HG03103 (cell line): ENCODE measurements at regions not wholly inside any gene's neighbourhood (a gene's known extent, or its start where the extent isn't known, plus 50 kb on each side); places are given as distances from the start of the nearest gene placed in this dataset.
A peak's percentile ranks its signal among the peaks of the same experiment; 100 is the strongest.

ENCODE experiments used
- ATAC-seq: cut with Tn5 transposase; IDR thresholded peaks from one replicate; pipeline ENCODE4 v1.9.1; 2021; ENCODE audit warnings: low read depth; ENCODE audit not compliant: unreplicated experiment

DNA sequence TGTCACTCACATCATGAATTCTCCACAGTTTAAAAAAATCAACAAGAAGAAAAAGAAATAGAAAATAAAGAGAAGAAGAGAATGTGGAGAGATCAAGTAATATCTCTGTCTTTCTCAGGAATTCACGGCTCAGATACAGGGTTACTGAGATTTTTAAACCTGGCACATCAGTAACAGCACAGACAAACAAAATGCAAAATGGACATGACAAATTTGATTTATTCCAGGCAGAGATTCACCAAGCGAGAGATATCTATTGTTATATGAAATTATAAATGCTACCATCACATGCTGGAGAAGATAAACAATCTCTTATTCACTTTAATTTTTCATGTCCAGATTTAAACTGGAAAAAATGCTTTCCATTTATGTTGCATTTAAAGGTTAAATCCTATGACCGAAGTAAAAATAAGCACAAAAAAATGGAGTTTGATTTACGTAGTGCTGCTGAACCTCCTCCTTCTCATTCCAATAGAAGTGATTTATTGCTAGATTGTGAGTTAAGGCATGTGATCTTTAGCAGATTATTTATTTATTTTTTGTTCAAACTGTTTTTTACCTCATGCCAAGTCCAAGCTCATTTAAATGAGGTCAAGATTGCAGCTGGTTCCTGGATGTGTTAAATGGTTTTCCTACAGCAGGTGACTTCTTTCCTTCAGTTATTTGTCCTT is 926.4 kb downstream of the MAT2B start:
- ATAC-seq = no peak

DNA sequence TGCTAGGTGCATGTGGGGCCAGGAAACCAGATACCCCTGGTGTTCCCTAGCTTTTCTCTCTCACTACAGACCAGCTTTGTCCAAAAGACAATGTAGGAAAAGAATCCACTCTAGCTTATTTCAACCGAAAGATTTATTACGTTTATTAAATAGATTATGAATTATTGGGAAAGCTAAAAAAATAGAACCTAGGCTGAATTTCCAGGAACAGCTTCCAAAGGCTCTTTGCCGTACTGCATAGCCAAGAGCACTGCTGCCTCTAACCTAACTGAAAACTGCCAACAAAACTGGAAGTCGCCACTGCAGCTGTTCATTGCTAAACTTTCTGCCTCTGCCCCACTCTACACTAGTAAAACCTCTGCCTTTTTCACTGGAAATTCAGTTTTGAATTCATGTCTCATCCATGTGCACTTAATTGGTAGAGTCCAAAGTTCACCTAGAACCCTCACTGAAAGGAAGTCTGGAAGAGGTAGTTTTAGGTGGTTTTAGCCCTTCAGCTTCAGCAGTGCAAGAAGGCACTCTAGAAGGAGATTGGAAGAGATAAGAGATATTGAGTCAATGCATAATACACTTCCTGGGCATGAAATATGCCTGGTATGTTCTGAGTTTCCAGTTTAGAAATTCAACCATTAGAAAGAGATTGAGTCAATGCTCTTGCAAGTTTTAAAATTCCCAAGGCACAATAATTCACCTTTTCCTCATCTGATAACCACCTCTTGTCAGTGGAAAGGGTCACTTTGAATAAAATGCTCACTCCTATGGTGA is 927.9 kb downstream of the MAT2B start:
- no peak for ATAC-seq

DNA sequence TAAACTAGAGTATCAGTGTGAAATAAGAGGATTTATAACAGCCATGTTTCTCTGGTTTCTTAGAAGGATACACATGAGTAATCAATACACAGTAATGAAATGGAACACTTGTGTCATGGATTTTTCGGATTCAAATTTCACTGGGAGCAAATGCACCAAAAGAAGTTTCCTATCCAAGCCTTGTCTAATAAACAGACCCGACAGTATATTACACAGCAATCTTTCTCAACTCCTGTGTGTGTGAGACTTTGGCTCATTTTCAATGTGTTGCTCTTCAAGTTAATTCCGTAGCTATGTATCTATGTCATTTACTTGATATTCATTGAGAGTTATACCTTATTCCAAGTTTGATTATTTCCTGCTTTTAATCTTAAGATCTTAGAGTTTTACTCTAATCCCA is 930.2 kb downstream of the MAT2B start:
- ATAC-seq = no peak

GRCh38 chr5:164439799-164440198 is 934.4 kb downstream of the MAT2B start:
- ATAC-seq = no peak

GRCh38 chr5:164449460-164449859 is 944.0 kb downstream of the MAT2B start:
- ATAC-seq = no peak

GRCh38 chr5:164466033-164466432 is 960.6 kb downstream of the MAT2B start:
- no peak for ATAC-seq

- no peak for ATAC-seq
These were observed 964.9 kb downstream of the MAT2B start for GRCh38 chr5:164470312-164470711.

DNA sequence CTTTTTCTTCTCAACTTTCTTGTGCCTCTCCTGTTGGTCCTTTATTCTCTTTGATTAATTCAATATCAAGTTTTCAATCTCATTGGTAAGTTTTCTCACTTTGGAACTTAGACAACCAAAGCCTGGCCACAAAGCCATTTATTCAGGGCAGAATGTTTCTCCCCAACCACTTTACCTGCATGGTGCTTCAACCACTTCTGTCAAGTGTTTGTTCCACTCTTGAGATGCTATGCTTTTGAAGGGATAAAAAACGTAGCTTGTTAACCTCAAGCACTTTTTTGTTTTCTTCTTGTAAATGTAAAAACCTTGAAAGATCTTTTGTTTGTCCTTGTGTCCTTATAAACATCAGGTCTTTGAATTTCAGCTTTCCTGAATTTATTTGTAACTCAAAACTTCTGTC is 966.7 kb downstream of the MAT2B start:
- ATAC-seq = no peak

GRCh38 chr5:164475339-164475977 is 970.0 kb downstream of the MAT2B start:
- no peak for ATAC-seq

DNA sequence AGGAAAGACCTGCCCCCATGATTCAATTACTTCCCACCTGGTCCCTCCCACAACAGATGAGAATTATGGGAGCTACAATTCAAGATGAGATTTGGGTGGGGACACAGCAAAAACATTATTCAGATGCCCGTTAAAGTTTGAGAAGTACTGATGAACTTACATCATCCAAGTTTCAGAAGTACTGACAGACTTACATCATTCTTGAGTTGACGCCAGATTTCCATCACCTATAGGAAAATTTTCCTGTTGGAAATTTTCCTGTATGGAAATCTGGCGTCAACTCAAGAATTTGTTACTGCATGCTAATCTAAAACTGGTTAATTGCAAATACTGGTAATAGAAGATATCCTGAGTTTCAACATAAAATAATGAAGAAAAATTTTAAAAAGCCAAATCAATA is 975.9 kb downstream of the MAT2B start:
- ATAC-seq = no peak

DNA sequence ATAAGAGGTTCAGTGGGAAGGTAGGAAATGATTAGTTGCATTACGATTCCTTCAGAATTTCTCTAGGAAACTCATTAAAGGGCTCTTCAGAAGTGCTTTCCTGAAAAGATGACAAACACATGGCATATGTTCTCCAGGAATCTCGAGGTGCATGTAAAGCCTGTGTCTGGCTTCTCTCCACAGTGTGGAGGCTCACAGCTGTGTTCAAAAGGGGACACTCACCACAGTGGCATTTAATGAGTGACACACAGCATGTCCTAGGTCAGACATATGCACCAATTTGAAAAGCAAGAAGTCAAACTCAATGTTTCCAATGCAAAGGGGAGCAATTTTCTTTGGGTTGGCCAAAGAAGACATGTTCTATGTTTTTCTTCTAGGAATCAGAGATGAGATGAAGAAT is 976.9 kb downstream of the MAT2B start:
- no peak for ATAC-seq

DNA sequence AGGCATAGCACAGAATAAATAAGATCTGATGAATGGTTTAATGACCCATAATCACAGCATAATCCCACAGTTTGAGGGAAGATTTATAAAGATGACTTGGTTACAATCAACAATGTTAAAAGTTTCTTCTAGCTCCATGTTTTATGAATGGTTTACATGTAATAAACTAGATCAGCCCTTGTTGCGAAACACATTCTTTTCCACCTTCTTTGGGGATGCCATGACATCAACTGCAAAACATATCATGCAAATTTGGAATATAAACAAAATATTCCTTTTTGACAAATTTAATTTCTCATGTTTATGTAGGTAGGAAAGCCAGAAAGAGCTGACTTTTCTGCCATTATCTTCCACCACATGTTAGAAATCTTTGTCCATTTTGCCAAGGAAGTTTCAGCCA is 979.5 kb downstream of the MAT2B start:
- ATAC-seq = no peak

DNA sequence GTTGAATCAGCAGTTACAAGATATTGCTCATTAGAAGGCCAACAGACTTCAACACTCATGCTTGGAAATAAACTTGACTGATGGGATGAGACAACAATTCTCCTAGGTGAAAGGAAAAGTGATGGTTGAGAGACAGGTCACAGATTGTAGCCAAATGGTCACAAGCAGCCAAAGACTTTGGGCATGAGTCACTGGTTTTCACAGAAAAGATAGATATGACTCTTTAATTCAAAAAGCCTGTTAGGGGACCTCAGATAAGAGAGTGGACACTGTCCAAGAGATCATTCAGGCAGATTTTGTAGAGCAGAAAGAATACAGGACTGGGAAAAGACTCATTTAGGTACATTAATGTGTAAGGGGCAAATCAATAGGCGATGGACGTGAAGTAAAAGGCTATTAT is 982.5 kb downstream of the MAT2B start:
- ATAC-seq = no peak

DNA sequence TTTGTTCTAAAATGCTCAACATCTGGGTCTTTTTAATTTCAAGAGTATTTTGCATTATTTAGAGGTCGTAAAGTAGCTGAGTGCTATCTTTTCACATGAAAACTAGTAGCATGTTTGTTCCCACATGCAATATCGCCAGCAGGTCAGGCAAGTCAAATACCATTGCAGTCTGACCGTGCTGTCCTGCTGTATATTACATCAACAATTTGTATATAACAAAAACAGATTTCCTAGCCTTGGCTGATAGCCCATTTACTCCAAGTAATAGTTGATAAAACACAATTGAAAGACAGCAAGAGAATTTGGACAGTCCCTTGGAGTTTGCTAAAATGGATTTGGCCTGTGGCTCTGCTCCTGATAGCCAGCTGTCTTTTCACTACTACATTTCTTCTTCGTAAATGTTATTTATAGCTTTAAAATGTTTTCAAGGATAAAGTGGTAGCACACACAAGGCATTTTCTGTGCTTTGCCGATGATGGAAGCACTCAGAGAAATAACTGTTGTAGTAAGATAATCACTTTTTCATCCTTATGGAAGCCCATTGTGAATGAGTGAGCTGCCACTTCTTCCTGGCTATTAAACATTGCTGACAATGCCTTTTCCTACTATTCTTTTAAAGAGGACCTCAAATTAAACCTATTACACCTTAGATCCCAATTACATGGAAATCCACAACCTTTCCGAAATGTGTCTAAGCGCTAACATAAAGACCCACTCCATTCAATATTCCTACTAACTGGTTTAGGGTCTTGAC is 992.1 kb downstream of the MAT2B start:
- ATAC-seq = no peak

- ATAC-seq = no peak
These were observed 993.0 kb downstream of the MAT2B start for GRCh38 chr5:164498438-164498837.

DNA sequence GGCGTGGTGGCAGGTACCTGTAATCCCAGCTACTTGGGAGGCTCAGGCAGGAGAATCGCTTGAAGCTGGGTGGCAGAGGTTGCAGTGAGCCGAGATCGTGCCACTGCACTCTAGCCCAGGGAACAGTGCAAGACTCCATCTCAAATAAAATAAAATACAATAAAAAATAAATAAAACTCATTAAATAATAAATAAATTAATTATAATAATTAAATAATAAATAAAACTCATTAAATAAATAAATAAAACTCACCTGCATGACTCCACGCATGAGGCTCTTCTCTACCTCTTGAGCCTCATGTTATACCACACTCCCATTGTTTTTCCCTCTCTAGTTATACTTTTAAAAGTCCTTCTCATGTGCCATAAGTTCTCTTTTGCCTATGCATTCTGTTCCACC is 995.4 kb downstream of the MAT2B start:
- ATAC-seq = no peak

DNA sequence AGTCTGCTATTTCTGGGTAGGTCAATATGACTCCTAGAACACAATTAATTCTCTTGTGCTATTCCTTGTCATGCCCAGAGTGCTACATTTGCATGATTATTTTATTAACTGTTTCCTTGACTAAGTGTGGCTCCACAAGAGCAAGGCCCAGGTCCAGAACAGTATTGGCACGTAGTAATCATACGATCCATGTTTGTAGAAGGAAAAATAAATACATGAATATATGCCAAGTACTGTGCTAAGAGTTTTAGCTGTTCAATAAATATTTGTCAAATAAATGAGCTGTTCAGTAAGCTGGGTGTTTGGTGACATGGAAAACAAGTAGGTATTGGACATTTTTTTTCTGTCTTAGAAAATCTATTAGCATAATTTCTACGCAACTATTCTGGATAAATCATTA is 995.9 kb downstream of the MAT2B start:
- ATAC-seq = no peak

- ATAC-seq = peak; percentile 84
These were observed 998.8 kb downstream of the MAT2B start for GRCh38 chr5:164504141-164504772.

GRCh38 chr5:164505791-164506190 is 1000.4 kb downstream of the MAT2B start:
- ATAC-seq = no peak

GRCh38 chr5:164518067-164518740 is 1012.8 kb downstream of the MAT2B start:
- ATAC-seq = no peak
